Endothelial cell of umbilical vein (primary cell): ENCODE measurements at regions not wholly inside any gene's neighbourhood (a gene's known extent, or its start where the extent isn't known, plus 50 kb on each side); places are given as distances from the start of the nearest gene placed in this dataset.

Source experiments
- BruUV-seq: library from RNA; stranded (reverse); fragments of 400-500 nt; replicated peaks from 2 replicates; lab custom pipeline; 2021; lab: Mats Ljungman, UMichigan
- CTCF ChIA-PET: fragments of 300-600, 350-600 bp; sonication (Branson Sonifier 250); formaldehyde crosslinking; loops from one replicate; lab custom pipeline; 2021; ENCODE audit warnings: antibody characterized with exemption, inconsistent platforms; lab: Charles Lee
- POLR2A ChIA-PET: fragments of 300-600, 350-600 bp; sonication (Branson Sonifier 250); formaldehyde crosslinking; loops from one replicate; lab custom pipeline; 2021; ENCODE audit warnings: antibody characterized with exemption, inconsistent platforms; lab: Charles Lee
- DNase-seq: peaks from one replicate; pipeline ENCODE4 v3.0.0-alpha.2; 2011; ENCODE audit warnings: low read depth, low spot score
- FAIRE-seq: peaks from 2 replicates; lab custom pipeline; 2011; peaks lifted over from hg19 to GRCh38; lab: Jason Lieb, UNC
- H2AFZ ChIP-seq: 2 replicates; pipeline ENCODE4 v1.6.0; 2012; ENCODE audit warnings: low read depth, low read length, control low read depth, inconsistent platforms
- H3K27ac ChIP-seq: 2 replicates; pipeline ENCODE4 v1.5.1; 2011; ENCODE audit warnings: low read depth, mild to moderate bottlenecking, control low read depth, low read length, moderate library complexity; ENCODE audit not compliant: insufficient read depth
- H3K27me3 ChIP-seq, 2 experiments: 2 replicates each; pipeline versions ENCODE4 v1.6.0 to v1.6.1; 2011; ENCODE audit warnings: low read length in 2 of 2, mixed read lengths in 1 of 2; ENCODE audit not compliant: control insufficient read depth in 2 of 2, insufficient read depth in 2 of 2
- H3K36me3 ChIP-seq, 2 experiments: 2 replicates in 1 of 2; 3 replicates in 1 of 2; pipeline ENCODE4 v1.5.1; 2011; ENCODE audit warnings: low read length in 2 of 2, mild to moderate bottlenecking in 1 of 2, moderate library complexity in 1 of 2; ENCODE audit not compliant: control insufficient read depth in 2 of 2, insufficient read depth in 2 of 2; ENCODE audit errors: extremely low read depth in 1 of 2
- H3K4me1 ChIP-seq: 3 replicates; pipeline ENCODE4 v1.5.1; 2011; ENCODE audit warnings: mild to moderate bottlenecking, low read length; ENCODE audit not compliant: control insufficient read depth, insufficient read depth; ENCODE audit errors: extremely low read depth
- H3K4me2 ChIP-seq: 2 replicates; pipeline ENCODE4 v1.6.1; 2011; ENCODE audit warnings: low read length, control low read depth, mixed read lengths; ENCODE audit not compliant: insufficient read depth
- H3K4me3 ChIP-seq, 3 experiments: fragments of 200-600 bp in 1 of 3; sonication (generic), shearing (Covaris generic) in 1 of 3; replicated peaks in 1 of 3; 2 replicates each; pipeline ENCODE4 v1.5.1; 2011 to 2016; ENCODE audit warnings: control low read depth in 3 of 3, low read length in 3 of 3, mild to moderate bottlenecking in 2 of 3, inconsistent platforms in 1 of 3, low read depth in 1 of 3, moderate library complexity in 1 of 3; ENCODE audit not compliant: insufficient read depth in 1 of 3
- H3K79me2 ChIP-seq: 2 replicates; pipeline ENCODE4 v1.6.0; 2012; ENCODE audit warnings: low read length, inconsistent platforms; ENCODE audit not compliant: control insufficient read depth, insufficient read depth
- H3K9ac ChIP-seq: replicated peaks from 2 replicates; pipeline ENCODE3; 2011; ENCODE audit warnings: low read length, control low read depth; ENCODE audit not compliant: insufficient read depth; ENCODE audit errors: extremely low read depth
- H3K9me1 ChIP-seq: replicated peaks from 3 replicates; pipeline ENCODE4 v1.6.0; 2011; ENCODE audit warnings: mild to moderate bottlenecking, low read length; ENCODE audit not compliant: control insufficient read depth, insufficient read depth; ENCODE audit errors: extremely low read depth
- H3K9me3 ChIP-seq: replicated peaks from 2 replicates; pipeline ENCODE4 v1.5.1; 2012; ENCODE audit warnings: low read length, inconsistent platforms; ENCODE audit not compliant: control insufficient read depth, insufficient read depth
- H4K20me1 ChIP-seq: replicated peaks from 2 replicates; pipeline ENCODE3; 2011; ENCODE audit warnings: mild to moderate bottlenecking, low read length; ENCODE audit not compliant: control insufficient read depth, insufficient read depth; ENCODE audit errors: extremely low read depth
- EZH2 ChIP-seq: IDR thresholded peaks from 2 replicates; pipeline ENCODE4 v1.6.1; 2012; ENCODE audit warnings: borderline replicate concordance, low read depth, mild to moderate bottlenecking, moderate library complexity, low read length, inconsistent platforms; ENCODE audit not compliant: severe bottlenecking
- FOS ChIP-seq: IDR thresholded peaks from 2 replicates; pipeline ENCODE4 v1.6.1; 2011; ENCODE audit warnings: mild to moderate bottlenecking, low read length, moderate library complexity, borderline replicate concordance; ENCODE audit not compliant: insufficient read depth
- JUN ChIP-seq: IDR thresholded peaks from 2 replicates; pipeline ENCODE4 v1.6.1; 2011; ENCODE audit warnings: borderline replicate concordance, low read depth; ENCODE audit not compliant: insufficient read length, insufficient read depth
- POLR2A ChIP-seq: IDR thresholded peaks from 2 replicates; pipeline ENCODE4 v1.6.1; 2012; ENCODE audit warnings: low read depth, mild to moderate bottlenecking, control low read depth, low read length
- POLR2AphosphoS5 ChIP-seq: IDR thresholded peaks from 2 replicates; pipeline ENCODE4 v1.6.1; 2012; ENCODE audit warnings: low read depth, mild to moderate bottlenecking, control low read depth, low read length, moderate library complexity; ENCODE audit not compliant: insufficient read depth
- dilution Hi-C: fragments of 300-500 bp; cut with MboI; formaldehyde crosslinking; loops from one replicate; pipeline ENCODE4 v1.15.0; 2019; ENCODE audit warnings: low sequenced_read_pairs; ENCODE audit not compliant: extremely low pct_ligation_motif_present
- intact Hi-C: fragments of 100-400 bp; cut with micrococcal nuclease; formaldehyde crosslinking; loops from one replicate; pipeline ENCODE4 v1.10.0; 2022
- TF ChIP-seq, protein P1 (sequence below), 2 donors: IDR thresholded peaks; 1 replicate in 1 of 2; 2 replicates in 1 of 2; pipeline ENCODE4 v1.5.1; 2011; ENCODE audit warnings: low read length in 2 of 2, mild to moderate bottlenecking in 2 of 2, moderate library complexity in 2 of 2, control low read depth in 1 of 2, inconsistent platforms in 1 of 2, low read depth in 1 of 2; ENCODE audit not compliant: insufficient read depth in 1 of 2; ENCODE audit errors: extremely low read depth in 1 of 2

- ChIA-PET CTCF (no interaction called here), POLR2A (no interaction called here)
- H3K9ac ChIP-seq = no peak overlapping the region
- H3K27me3 ChIP-seq = no peaks in the 10 kb centered on the region
- no peak for FAIRE-seq
- no peak overlapping the region for H3K4me2 ChIP-seq
- no peaks in the 10 kb centered on the region for H3K4me1 ChIP-seq
- peaks cover 2% of the 10 kb centered on the region for H3K9me3 ChIP-seq
- H3K36me3 ChIP-seq = no peaks in the 10 kb centered on the region
- intact Hi-C loops = no loop called here
- no peak for DNase-seq
- H4K20me1 ChIP-seq = no peaks in the 10 kb centered on the region
- no peak overlapping the region for H2AFZ ChIP-seq
- BruUV-seq = no TSS peak
- H3K79me2 ChIP-seq = no peaks in the 10 kb centered on the region
- no peaks in the 10 kb centered on the region for H3K9me1 ChIP-seq
- TF ChIP-seq FOS (no peak), EZH2 (no peak), JUN (no peak)
- H3K27ac ChIP-seq = no peak overlapping the region
- dilution Hi-C loops = no loop called here
- H3K4me3 ChIP-seq = no peak overlapping the region
Measured at GRCh38 chr12:61563665-61564450, 696.3 kb upstream of the USP15 start.

DNA sequence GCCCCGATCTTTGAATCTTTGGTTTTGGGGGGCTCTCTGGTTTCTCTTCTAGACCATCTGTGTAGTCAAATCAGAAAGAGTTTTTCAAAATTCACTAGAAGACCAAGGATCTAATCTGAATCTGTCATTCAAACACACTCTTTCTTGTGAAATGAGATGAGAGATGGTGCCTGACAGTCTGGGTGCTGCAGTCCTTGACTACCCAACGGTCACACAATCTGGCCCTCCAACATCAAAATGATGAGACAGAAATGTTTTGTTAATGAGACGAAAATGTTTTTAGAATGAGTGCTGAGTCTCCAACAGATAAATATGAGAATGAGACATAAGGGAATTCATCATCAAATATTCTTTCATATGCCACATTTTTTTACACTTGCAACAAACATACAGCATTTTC is 695.7 kb upstream of the USP15 start:
- intact Hi-C loops (no loop called here), dilution Hi-C loops (no loop called here)
- H3K27me3 ChIP-seq = no peaks in the 10 kb centered on the region
- no peak for FAIRE-seq
- H3K27ac ChIP-seq = no peak overlapping the region
- BruUV-seq = no TSS peak
- no peaks in the 10 kb centered on the region for H3K79me2 ChIP-seq
- no peaks in the 10 kb centered on the region for H3K4me1 ChIP-seq
- no peak overlapping the region for H2AFZ ChIP-seq
- TF ChIP-seq POLR2A (no peak), POLR2AphosphoS5 (no peak), JUN (no peak)
- TF ChIP-seq, protein P1, sequence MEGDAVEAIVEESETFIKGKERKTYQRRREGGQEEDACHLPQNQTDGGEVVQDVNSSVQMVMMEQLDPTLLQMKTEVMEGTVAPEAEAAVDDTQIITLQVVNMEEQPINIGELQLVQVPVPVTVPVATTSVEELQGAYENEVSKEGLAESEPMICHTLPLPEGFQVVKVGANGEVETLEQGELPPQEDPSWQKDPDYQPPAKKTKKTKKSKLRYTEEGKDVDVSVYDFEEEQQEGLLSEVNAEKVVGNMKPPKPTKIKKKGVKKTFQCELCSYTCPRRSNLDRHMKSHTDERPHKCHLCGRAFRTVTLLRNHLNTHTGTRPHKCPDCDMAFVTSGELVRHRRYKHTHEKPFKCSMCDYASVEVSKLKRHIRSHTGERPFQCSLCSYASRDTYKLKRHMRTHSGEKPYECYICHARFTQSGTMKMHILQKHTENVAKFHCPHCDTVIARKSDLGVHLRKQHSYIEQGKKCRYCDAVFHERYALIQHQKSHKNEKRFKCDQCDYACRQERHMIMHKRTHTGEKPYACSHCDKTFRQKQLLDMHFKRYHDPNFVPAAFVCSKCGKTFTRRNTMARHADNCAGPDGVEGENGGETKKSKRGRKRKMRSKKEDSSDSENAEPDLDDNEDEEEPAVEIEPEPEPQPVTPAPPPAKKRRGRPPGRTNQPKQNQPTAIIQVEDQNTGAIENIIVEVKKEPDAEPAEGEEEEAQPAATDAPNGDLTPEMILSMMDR (IDR thresholded peaks at IDR 0.05; ENCODE audit: extremely low read depth in 1 of 2, insufficient read depth in 1 of 2, low read depth in 1 of 2, low read length in 2 of 2) = no peak
- H4K20me1 ChIP-seq = no peaks in the 10 kb centered on the region
- H3K9ac ChIP-seq = no peak overlapping the region
- no peak overlapping the region for H3K4me3 ChIP-seq
- no peaks in the 10 kb centered on the region for H3K9me1 ChIP-seq
- CTCF ChIA-PET = no interaction called here
- DNase-seq = no peak
- H3K36me3 ChIP-seq = no peaks in the 10 kb centered on the region
- peaks cover 2% of the 10 kb centered on the region for H3K9me3 ChIP-seq
- H3K4me2 ChIP-seq = no peak overlapping the region
- POLR2A ChIA-PET = no interaction called here
